HG03378 (cell line): ENCODE measurements at regions not wholly inside any gene's neighbourhood (a gene's known extent, or its start where the extent isn't known, plus 50 kb on each side); places are given as distances from the start of the nearest gene placed in this dataset.
"Not testable (repeated sequence)": the region's sequence is repeated elsewhere in the genome, so short reads cannot be mapped to it uniquely, and the experiment has no call there.

Experiments
- ATAC-seq: cut with Tn5 transposase; IDR thresholded peaks from one replicate; pipeline ENCODE4 v1.9.1; 2021; ENCODE audit warnings: mild to moderate bottlenecking, moderate library complexity; ENCODE audit not compliant: unreplicated experiment

GRCh38 chr6:105562027-105562426 lies 159.1 kb upstream of the PREP start:
- ATAC-seq, result no peak

- ATAC-seq, result no peak
These were observed 158.6 kb upstream of the PREP start for GRCh38 chr6:105561486-105561885.

- peak; percentile 96 for ATAC-seq
These were observed 157.8 kb upstream of the PREP start for GRCh38 chr6:105560611-105561066.

- ATAC-seq, result no peak
These were observed 154.4 kb upstream of the PREP start for GRCh38 chr6:105557291-105557690.

- ATAC-seq, result no peak
These were observed 150.3 kb upstream of the PREP start for GRCh38 chr6:105553171-105553570.

- ATAC-seq, result no peak
These were observed 148.2 kb upstream of the PREP start for GRCh38 chr6:105550955-105551620.

- ATAC-seq, result no peak
These were observed 143.9 kb upstream of the PREP start for GRCh38 chr6:105546754-105547153.

GRCh38 chr6:105545947-105546731 lies 143.3 kb upstream of the PREP start:
- ATAC-seq, result no peak

- ATAC-seq, result no peak
These were observed 142.5 kb upstream of the PREP start for GRCh38 chr6:105545228-105545920.

GRCh38 chr6:105539911-105540310 lies 137.0 kb upstream of the PREP start:
- no peak for ATAC-seq

GRCh38 chr6:105537981-105538578 lies 135.2 kb upstream of the PREP start:
- no peak for ATAC-seq

- no peak for ATAC-seq
These were observed 134.1 kb upstream of the PREP start for GRCh38 chr6:105536961-105537360.

GRCh38 chr6:105533301-105533700 lies 130.4 kb upstream of the PREP start:
- ATAC-seq, result no peak

- no peak for ATAC-seq
These were observed 123.5 kb upstream of the PREP start for GRCh38 chr6:105526225-105526872.

GRCh38 chr6:105522626-105523322 lies 119.9 kb upstream of the PREP start:
- ATAC-seq, result no peak

- no peak for ATAC-seq
These were observed 117.1 kb upstream of the PREP start for GRCh38 chr6:105519954-105520353.

GRCh38 chr6:105518993-105519392 lies 116.1 kb upstream of the PREP start:
- ATAC-seq, result not testable (repeated sequence)

- ATAC-seq, result no peak
These were observed 112.2 kb upstream of the PREP start for GRCh38 chr6:105515054-105515453.

GRCh38 chr6:105514306-105514705 lies 111.4 kb upstream of the PREP start:
- no peak for ATAC-seq

GRCh38 chr6:105511639-105512038 lies 108.8 kb upstream of the PREP start:
- ATAC-seq, result no peak
